Activated CD4-positive, alpha-beta memory T cell treated with anti-CD3 and anti-CD28 coated beads for 36 hours (primary cell): ENCODE measurements at regions not wholly inside any gene's neighbourhood (a gene's known extent, or its start where the extent isn't known, plus 50 kb on each side); places are given as distances from the start of the nearest gene placed in this dataset.

ENCODE experiments used
- CTCF ChIA-PET: fragments of 350-600 bp; sonication (Branson Sonifier 250); formaldehyde crosslinking; loops from one replicate; lab custom pipeline; 2021; ENCODE audit warnings: antibody characterized with exemption, inconsistent platforms; lab: Charles Lee
- POLR2A ChIA-PET: fragments of 350-600 bp; sonication (Branson Sonifier 250); formaldehyde crosslinking; loops from one replicate; lab custom pipeline; 2021; ENCODE audit warnings: antibody characterized with exemption; lab: Charles Lee
- DNase-seq: peaks from one replicate; pipeline ENCODE4 v3.0.0-alpha.2; 2020
- H3K27ac Mint-ChIP-seq: one replicate; pipeline ENCODE4 v1.8.0; 2021; ENCODE audit warnings: mixed read lengths
- H3K27me3 Mint-ChIP-seq: one replicate; pipeline ENCODE4 v1.8.0; 2021; ENCODE audit warnings: mixed read lengths
- H3K36me3 Mint-ChIP-seq: one replicate; pipeline ENCODE4 v1.8.0; 2021; ENCODE audit warnings: mixed read lengths
- H3K4me1 Mint-ChIP-seq: one replicate; pipeline ENCODE4 v1.8.0; 2021; ENCODE audit warnings: low read depth, mixed read lengths
- H3K4me3 Mint-ChIP-seq: one replicate; pipeline ENCODE4 v1.8.0; 2021; ENCODE audit warnings: mild to moderate bottlenecking, mixed read lengths
- H3K9me3 Mint-ChIP-seq: one replicate; pipeline ENCODE4 v1.8.0; 2021; ENCODE audit warnings: mixed read lengths
- intact Hi-C: fragments of 100-400 bp; cut with micrococcal nuclease; formaldehyde crosslinking; loops from one replicate; pipeline ENCODE4 v1.15.1; 2023

DNA sequence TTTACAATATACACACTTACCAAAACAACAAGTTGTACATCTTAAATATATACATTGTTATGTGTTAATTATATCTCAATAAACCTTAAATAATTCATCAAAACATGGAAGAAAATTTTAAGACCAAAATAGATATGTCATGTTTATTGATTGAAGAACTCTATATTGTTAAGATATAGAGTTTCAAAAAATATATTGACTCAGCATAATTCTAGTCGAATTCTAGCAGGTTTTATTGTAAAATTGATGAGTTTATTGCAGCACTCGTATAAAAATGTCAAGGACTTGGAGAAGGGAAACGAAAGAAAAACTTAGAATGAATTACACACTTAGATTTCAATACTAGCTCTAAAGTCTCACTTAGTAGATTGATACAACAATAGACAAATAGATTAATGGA is 575.4 kb upstream of the SORCS1 start:
- POLR2A ChIA-PET: no interaction called here
- H3K4me1 Mint-ChIP-seq: no peaks in the 10 kb centered on the region

DNA sequence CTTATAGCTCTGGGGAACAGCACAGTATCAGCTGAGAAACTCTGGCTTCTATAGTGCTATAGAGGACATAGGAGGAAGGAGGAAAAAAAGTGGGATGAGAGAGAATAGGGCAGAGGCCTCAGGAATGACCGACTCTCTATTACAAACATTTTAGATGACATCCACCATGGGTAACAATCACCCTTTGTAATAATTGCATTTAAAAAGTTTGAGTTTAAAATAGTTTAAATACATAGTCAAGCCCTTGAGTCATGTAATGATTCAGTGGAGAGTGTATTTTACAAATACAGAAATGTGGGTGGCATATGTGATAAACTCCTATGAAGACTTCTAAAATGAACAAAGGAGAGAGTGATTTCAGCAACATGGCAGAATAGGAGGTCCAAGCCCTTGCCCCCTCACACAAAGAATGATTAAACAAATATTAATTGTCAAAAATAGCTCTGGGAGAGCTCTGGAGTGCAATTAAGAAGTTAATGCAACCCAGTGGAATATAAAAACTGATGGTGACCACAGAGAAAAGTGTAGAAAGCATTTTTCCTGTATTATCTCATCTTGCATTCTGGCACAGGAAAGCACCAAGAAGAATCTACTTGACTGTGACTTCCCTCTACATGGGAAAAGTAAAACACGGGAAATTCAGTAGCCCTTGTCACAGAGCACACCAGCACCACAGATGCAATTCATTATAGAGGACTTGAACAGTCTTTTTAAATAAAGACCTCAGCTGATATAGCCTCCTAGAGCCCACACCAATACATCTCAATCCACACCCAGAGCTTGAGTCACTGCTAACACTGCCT is 569.0 kb upstream of the SORCS1 start:
- intact Hi-C loops: no loop called here
- Mint-ChIP-seq H3K27ac (no peak overlapping the region), H3K9me3 (peaks cover 44% of the 10 kb centered on the region), H3K4me3 (no peak overlapping the region), H3K27me3 (no peaks in the 10 kb centered on the region), H3K36me3 (no peaks in the 10 kb centered on the region), H3K4me1 (no peaks in the 10 kb centered on the region)
- CTCF ChIA-PET: no interaction called here
- no peak for DNase-seq
- POLR2A ChIA-PET: no interaction called here

More for the DNA sequence above, 575.4 kb upstream of the SORCS1 start:
- intact Hi-C loops: no loop called here
- Mint-ChIP-seq H3K4me3 (no peak overlapping the region), H3K27me3 (no peaks in the 10 kb centered on the region), H3K27ac (no peak overlapping the region), H3K9me3 (peaks cover 26% of the 10 kb centered on the region), H3K36me3 (no peaks in the 10 kb centered on the region)
- no peak for DNase-seq
- CTCF ChIA-PET: no interaction called here

DNA sequence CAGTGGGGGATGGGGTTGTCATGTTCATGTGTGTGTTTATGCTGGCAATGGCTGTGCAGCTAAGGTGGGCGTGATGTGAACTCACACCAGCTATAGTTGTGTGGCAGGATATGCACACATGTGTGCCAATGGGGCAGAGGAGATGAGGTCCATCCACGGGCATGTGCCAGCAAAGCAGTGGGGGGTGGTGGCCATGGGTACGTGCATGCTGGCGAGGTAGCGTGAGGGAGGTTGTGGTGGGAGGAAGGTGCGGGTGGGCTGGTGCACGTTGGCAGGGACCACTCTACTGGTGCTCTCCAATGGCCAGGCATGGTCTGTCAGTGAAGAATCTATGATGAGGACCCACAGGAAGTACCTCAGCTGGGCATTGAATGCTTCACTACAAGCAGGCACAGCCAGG is 567.5 kb upstream of the SORCS1 start:
- Mint-ChIP-seq H3K9me3 (peaks cover 43% of the 10 kb centered on the region), H3K4me3 (no peak overlapping the region), H3K36me3 (no peaks in the 10 kb centered on the region), H3K4me1 (no peaks in the 10 kb centered on the region), H3K27me3 (no peaks in the 10 kb centered on the region), H3K27ac (no peak overlapping the region)
- POLR2A ChIA-PET: no interaction called here
- no peak for DNase-seq
- CTCF ChIA-PET: no interaction called here
- intact Hi-C loops: no loop called here

DNA sequence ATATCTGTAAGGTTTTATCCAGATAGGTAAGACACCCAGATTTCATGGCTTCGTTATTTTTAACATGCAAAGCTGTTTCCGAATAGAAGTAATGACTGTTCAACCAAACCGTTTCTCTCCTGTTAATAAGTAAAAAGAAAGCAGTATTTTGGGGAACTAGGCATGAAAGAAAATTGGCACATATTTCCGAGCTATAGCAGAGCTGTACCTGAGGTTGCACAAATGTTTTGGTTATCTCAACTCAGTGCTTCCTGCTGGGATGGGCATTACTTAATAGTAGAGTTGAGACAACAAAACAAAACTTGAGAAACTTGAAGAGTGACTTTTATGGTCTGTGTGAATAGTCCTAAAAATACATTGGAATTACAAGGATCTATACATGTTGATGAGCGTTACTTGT is 564.3 kb upstream of the SORCS1 start:
- peaks cover 44% of the 10 kb centered on the region for H3K9me3 Mint-ChIP-seq
- intact Hi-C loops: no loop called here
- POLR2A ChIA-PET: no interaction called here
- H3K4me1 Mint-ChIP-seq: no peaks in the 10 kb centered on the region
- H3K36me3 Mint-ChIP-seq: no peaks in the 10 kb centered on the region
- H3K27ac Mint-ChIP-seq: no peak overlapping the region
- H3K4me3 Mint-ChIP-seq: no peak overlapping the region
- CTCF ChIA-PET: no interaction called here
- H3K27me3 Mint-ChIP-seq: no peaks in the 10 kb centered on the region
- no peak for DNase-seq

DNA sequence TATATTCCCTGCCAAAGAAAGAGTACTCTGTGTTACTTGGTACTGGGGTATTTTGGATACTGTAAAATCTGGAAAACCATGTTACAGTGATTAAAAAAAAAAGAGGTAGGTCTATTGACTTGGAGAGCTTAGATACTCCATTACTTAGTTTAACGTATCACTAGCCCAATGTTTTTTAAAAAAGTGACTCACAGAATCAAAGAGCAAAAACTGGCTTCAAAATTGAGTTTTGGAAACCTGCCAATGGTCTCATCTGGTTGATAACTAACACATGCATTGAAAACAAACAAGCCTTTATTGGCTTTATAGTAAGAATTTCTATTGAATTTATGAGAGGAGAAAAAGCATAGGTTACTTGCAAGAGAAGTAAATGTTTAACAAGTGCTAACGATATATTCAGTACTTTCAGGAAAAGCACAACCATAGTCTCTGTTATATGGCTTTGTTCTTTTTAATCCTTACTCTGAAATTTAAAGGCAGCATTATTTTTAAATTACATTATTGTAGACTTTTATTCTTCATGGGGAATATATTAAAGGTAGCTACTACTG is 563.3 kb upstream of the SORCS1 start:
- POLR2A ChIA-PET: no interaction called here
- no peak for DNase-seq
- no peaks in the 10 kb centered on the region for H3K36me3 Mint-ChIP-seq
- peaks cover 37% of the 10 kb centered on the region for H3K9me3 Mint-ChIP-seq
- H3K27me3 Mint-ChIP-seq: no peaks in the 10 kb centered on the region
- H3K4me3 Mint-ChIP-seq: no peak overlapping the region
- H3K27ac Mint-ChIP-seq: no peak overlapping the region
- H3K4me1 Mint-ChIP-seq: no peaks in the 10 kb centered on the region
- CTCF ChIA-PET: no interaction called here
- intact Hi-C loops: no loop called here

DNA sequence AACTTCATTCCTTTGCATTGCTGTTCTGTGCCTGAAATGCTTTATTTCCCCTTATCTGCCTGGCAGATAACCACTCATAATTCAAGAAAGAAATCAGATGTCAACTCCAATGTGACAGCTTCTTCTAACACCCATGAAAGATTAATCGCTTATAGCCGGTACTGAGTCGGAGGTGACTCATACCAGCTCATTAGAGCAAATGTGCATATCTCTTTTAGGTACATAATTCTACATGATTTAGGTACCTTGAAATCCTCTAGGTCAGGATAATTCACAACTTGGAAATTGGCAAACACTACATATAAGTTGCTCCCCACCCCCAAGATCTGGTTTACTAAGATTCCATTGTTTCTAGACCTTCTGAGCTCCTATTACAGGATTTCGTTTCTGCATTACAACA is 554.4 kb upstream of the SORCS1 start:
- Mint-ChIP-seq H3K4me1 (no peaks in the 10 kb centered on the region), H3K36me3 (no peaks in the 10 kb centered on the region), H3K27me3 (no peaks in the 10 kb centered on the region), H3K4me3 (no peak overlapping the region), H3K27ac (no peak overlapping the region), H3K9me3 (peaks cover 34% of the 10 kb centered on the region)
- no peak for DNase-seq
- CTCF ChIA-PET: no interaction called here
- POLR2A ChIA-PET: no interaction called here
- intact Hi-C loops: no loop called here

DNA sequence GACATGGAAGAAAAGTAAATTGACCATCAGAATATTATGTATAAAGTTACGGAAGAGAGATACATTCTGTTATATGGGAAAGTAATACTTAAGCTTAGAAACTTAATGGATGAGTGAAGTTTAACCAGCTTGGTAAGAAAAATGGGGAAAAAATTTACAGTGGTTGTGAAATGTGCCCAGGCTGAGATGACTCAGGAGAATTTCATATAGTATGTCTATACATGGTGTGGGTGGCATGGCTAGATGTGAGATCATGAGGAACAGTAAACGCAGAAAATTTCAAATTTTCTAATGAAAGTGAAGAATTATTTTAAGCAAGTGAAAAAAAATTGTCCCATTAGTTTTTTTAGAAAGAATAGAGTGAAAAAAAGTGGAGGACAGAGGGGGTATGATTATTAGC is 552.5 kb upstream of the SORCS1 start:
- ChIA-PET CTCF (no interaction called here), POLR2A (no interaction called here)
- intact Hi-C loops: no loop called here
- H3K27me3 Mint-ChIP-seq: no peaks in the 10 kb centered on the region
- H3K4me3 Mint-ChIP-seq: no peak overlapping the region
- H3K27ac Mint-ChIP-seq: no peak overlapping the region
- no peaks in the 10 kb centered on the region for H3K4me1 Mint-ChIP-seq
- peaks cover 30% of the 10 kb centered on the region for H3K9me3 Mint-ChIP-seq
- peaks cover 1% of the 10 kb centered on the region for H3K36me3 Mint-ChIP-seq
- no peak for DNase-seq

DNA sequence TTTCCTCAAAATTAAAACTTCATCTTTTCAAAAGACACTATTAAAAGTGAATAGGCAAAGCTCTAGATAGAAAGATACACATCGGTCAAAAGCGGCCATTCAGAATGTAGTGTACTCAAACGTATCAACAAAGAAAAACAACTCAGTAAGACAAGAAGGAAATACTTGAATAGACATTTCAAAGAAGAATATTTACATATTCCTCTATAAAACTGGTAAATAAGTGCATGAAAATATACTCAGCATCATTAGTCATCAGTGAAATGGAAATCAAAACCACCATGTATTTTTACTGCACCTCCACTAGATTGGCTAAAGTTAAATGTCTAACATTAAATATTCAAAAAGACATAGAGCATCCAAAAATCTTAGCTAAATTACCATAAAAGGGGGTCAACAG is 551.1 kb upstream of the SORCS1 start:
- no peak for DNase-seq
- H3K4me3 Mint-ChIP-seq: no peak overlapping the region
- H3K36me3 Mint-ChIP-seq: peaks cover 1% of the 10 kb centered on the region
- ChIA-PET POLR2A (no interaction called here), CTCF (no interaction called here)
- H3K4me1 Mint-ChIP-seq: no peaks in the 10 kb centered on the region
- H3K9me3 Mint-ChIP-seq: peaks cover 25% of the 10 kb centered on the region
- intact Hi-C loops: no loop called here
- H3K27me3 Mint-ChIP-seq: no peaks in the 10 kb centered on the region
- H3K27ac Mint-ChIP-seq: no peak overlapping the region

DNA sequence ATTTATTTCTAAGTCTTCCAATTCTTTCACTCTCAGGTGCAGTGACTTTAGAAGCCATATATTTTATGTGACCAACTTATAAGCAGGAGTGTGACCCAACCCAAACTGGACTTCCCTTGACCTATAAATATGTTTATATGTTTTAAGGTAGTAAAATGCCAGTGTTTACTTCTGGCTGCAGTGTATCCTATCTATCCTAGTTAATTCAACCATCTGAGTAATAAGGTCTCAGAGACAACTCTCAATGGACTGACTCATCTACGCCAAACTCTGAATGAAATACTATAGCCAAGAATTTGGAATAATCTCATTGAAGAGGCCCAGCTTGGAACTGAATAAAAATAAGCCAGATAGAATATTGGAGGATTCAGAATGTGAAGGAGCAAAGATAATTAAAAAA is 544.5 kb upstream of the SORCS1 start:
- Mint-ChIP-seq H3K27ac (no peak overlapping the region), H3K36me3 (peaks cover 1% of the 10 kb centered on the region), H3K9me3 (peaks cover 10% of the 10 kb centered on the region), H3K4me3 (no peak overlapping the region), H3K27me3 (no peaks in the 10 kb centered on the region), H3K4me1 (no peaks in the 10 kb centered on the region)
- DNase-seq: no peak
- intact Hi-C loops: no loop called here
- CTCF ChIA-PET: no interaction called here
- POLR2A ChIA-PET: no interaction called here

DNA sequence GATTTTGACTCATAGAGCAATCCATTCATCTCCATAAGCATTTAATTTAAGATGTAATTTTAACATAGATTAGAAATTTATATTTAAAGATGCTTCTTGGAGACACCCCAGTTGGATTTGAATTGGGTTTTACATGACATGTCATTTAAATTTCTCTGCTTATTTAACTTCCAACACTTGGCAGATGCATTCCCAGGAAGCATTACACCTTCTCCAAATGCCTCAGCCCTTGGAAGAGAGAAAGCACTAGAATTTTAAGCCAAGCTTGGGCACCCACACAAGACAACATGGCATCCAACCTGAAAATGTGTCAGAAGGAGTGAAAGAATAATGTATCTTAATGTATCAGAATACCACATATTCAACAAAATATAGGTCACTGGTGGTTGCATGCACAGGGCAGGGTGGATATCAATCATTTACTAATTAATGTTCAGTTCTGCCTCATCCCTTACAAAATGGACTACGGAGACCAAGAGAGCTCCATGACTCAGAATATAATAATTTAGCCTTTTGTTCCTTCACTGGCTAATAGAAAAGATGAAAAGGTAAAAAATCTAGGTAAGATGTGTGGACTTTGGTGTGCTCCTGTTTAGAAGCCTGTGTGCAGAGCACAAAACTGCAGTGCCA is 541.7 kb upstream of the SORCS1 start:
- Mint-ChIP-seq H3K9me3 (peaks cover 11% of the 10 kb centered on the region), H3K27ac (no peak overlapping the region), H3K4me1 (no peaks in the 10 kb centered on the region), H3K4me3 (no peak overlapping the region), H3K36me3 (no peaks in the 10 kb centered on the region), H3K27me3 (no peaks in the 10 kb centered on the region)
- intact Hi-C loops: no loop called here
- no peak for DNase-seq
- CTCF ChIA-PET: no interaction called here
- POLR2A ChIA-PET: no interaction called here

DNA sequence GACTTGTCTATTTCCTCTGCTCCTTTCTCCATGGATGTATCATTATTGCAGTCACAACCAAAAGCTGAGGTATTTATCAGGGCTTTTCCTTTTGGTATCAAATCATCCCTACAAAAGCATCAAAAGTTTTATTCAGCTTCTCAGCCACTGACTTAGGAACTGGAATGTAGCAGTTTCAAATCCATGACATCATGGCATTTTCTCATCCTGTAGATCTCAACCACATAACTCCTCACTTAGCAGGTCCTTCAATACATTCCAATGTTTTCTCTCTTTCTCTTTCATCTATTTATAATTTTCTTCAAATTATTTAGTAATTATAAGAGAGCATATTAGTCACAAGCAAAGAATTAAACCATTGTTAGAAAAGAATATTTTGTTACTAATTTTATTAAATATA is 537.4 kb upstream of the SORCS1 start:
- no peaks in the 10 kb centered on the region for H3K4me1 Mint-ChIP-seq
- no peak for DNase-seq
- intact Hi-C loops: no loop called here
- H3K36me3 Mint-ChIP-seq: no peaks in the 10 kb centered on the region
- ChIA-PET CTCF (no interaction called here), POLR2A (no interaction called here)
- H3K4me3 Mint-ChIP-seq: no peak overlapping the region
- H3K27me3 Mint-ChIP-seq: no peaks in the 10 kb centered on the region
- H3K27ac Mint-ChIP-seq: no peak overlapping the region
- peaks cover 19% of the 10 kb centered on the region for H3K9me3 Mint-ChIP-seq

DNA sequence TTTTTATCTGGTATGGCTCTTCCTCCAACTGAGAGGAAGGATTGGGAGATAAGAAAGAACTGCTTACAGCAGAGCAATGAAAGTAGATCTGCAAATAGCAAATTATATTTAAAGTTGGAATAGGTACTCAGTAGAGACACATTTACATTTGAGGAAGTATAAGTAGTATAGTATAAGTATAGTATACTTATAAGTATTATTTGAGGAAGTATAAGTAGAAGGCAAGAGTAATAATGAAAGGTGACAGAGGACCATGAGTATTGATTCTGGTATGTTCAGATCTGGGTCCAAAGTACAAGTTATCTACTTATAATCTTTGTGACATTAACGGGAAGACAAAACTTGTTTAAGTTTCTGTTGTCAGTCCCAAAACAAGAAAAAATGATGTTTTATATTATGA is 527.6 kb upstream of the SORCS1 start:
- Mint-ChIP-seq H3K36me3 (no peaks in the 10 kb centered on the region), H3K27ac (no peak overlapping the region), H3K4me3 (no peak overlapping the region), H3K4me1 (no peaks in the 10 kb centered on the region), H3K27me3 (no peaks in the 10 kb centered on the region), H3K9me3 (peaks cover 25% of the 10 kb centered on the region)
- ChIA-PET CTCF (no interaction called here), POLR2A (no interaction called here)
- intact Hi-C loops: no loop called here
- DNase-seq: no peak

DNA sequence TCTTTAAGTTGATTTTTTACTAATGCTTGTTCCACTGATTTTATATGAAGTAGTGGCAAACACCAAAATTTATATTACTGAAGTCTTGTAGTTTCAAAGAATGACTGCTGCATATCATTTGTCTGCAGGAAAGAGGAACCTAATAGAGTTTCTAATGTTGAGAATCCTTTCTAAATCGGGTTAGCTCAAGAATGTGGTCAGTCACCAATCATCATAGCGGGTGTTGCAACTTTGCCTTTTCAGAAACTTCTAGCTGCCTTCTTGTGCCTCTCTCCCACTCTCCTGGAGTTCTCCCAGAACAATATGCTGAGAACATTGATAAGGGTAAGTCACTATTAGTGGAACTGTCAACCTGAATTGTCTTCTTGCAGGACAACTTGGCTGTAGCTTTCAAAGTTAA is 524.8 kb upstream of the SORCS1 start:
- H3K9me3 Mint-ChIP-seq: peaks cover 30% of the 10 kb centered on the region
- no peak overlapping the region for H3K27ac Mint-ChIP-seq
- POLR2A ChIA-PET: no interaction called here
- no peak for DNase-seq
- no peaks in the 10 kb centered on the region for H3K27me3 Mint-ChIP-seq
- intact Hi-C loops: no loop called here
- no peak overlapping the region for H3K4me3 Mint-ChIP-seq
- no peaks in the 10 kb centered on the region for H3K4me1 Mint-ChIP-seq
- CTCF ChIA-PET: no interaction called here
- no peaks in the 10 kb centered on the region for H3K36me3 Mint-ChIP-seq
